Bronchial epithelial cell (primary cell): ENCODE measurements at regions not wholly inside any gene's neighbourhood (a gene's known extent, or its start where the extent isn't known, plus 50 kb on each side); places are given as distances from the start of the nearest gene placed in this dataset.
A peak's percentile ranks its signal among the peaks of the same experiment; 100 is the strongest.

Experiments used
- DNase-seq: peaks from one replicate; pipeline ENCODE4 v3.0.0-alpha.2; 2010; ENCODE audit warnings: low read depth
- FAIRE-seq: peaks from 2 replicates; lab custom pipeline; 2011; peaks lifted over from hg19 to GRCh38; lab: Jason Lieb, UNC
- H3K27me3 ChIP-seq: 2 replicates; pipeline ENCODE4 v1.5.1; 2011; ENCODE audit warnings: low read length; ENCODE audit not compliant: control insufficient read depth, insufficient read depth
- H3K36me3 ChIP-seq: 2 replicates; pipeline ENCODE4 v1.5.1; 2011; ENCODE audit warnings: low read length; ENCODE audit not compliant: control insufficient read depth, insufficient read depth
- H3K4me3 ChIP-seq: 2 replicates; pipeline ENCODE4 v1.5.1; 2011; ENCODE audit warnings: mild to moderate bottlenecking, low read depth, low read length, control low read depth
- CTCF ChIP-seq: IDR thresholded peaks from 2 replicates; pipeline ENCODE4 v1.5.1; 2011; ENCODE audit warnings: mild to moderate bottlenecking, moderate library complexity, low read length, control low read depth, inconsistent platforms; ENCODE audit not compliant: insufficient read depth, severe bottlenecking

GRCh38 chr2:228629251-228629650 lies 447.8 kb upstream of the SPHKAP start:
- no peaks in the 10 kb centered on the region for H3K27me3 ChIP-seq
- H3K36me3 ChIP-seq, result no peaks in the 10 kb centered on the region
- FAIRE-seq (no peak), DNase-seq (no peak)
- H3K4me3 ChIP-seq, result no peak overlapping the region
- TF ChIP-seq CTCF, result no peak

DNA sequence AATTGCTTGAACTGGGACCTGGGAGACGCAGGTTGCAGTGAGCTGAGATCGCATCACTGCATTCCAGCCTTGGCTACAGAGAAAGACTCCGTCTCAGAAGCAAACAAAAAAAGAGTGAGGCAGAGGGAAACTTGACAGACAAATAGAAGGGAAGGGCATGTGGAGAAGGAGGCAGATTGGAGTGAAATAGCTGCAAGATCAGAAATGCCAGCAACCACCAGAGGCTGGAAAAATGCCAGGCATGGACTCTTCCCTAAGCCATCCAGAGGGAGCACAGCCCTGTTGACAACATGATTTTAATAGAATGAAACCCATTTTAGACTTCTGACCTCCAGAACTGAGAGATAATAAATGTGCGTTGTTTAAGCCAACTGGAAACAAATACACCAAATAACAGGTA lies 447.2 kb upstream of the SPHKAP start:
- DNase-seq, result no peak
- Histone ChIP-seq H3K4me3 (no peak overlapping the region), H3K36me3 (no peaks in the 10 kb centered on the region), H3K27me3 (no peaks in the 10 kb centered on the region)
- FAIRE-seq, result no peak
- no peak for TF ChIP-seq CTCF

GRCh38 chr2:228627510-228627909 lies 446.0 kb upstream of the SPHKAP start:
- TF ChIP-seq CTCF, result no peak
- DNase-seq (no peak), FAIRE-seq (no peak)
- no peak overlapping the region for H3K4me3 ChIP-seq
- no peaks in the 10 kb centered on the region for H3K36me3 ChIP-seq
- no peaks in the 10 kb centered on the region for H3K27me3 ChIP-seq

- DNase-seq (no peak), FAIRE-seq (no peak)
- Histone ChIP-seq H3K36me3 (no peaks in the 10 kb centered on the region), H3K4me3 (no peak overlapping the region), H3K27me3 (no peaks in the 10 kb centered on the region)
- TF ChIP-seq CTCF, result no peak
Measured at GRCh38 chr2:228625481-228625880, 444.0 kb upstream of the SPHKAP start.

DNA sequence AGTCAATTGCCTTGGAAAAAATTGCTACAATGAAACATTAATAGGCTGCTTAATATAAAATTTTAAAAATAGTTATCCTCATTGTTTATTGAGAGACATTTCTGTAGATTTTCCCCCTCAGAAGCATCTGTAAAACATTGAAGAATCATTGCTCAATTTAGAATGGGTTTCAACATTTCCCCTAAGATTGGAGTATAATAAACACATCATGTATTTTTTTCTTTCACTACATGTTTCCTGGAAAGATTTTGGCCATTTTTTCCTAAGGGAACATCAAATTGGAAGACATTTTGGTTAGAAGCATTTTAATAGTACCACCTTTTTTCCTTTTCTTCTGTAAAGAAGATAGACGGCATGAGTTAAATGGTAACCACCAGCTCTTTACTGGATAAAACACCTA lies 443.2 kb upstream of the SPHKAP start:
- no peak for TF ChIP-seq CTCF

GRCh38 chr2:228615496-228615895 lies 434.0 kb upstream of the SPHKAP start:
- TF ChIP-seq CTCF, result no peak
- FAIRE-seq (no peak), DNase-seq (peak; percentile 25)
- Histone ChIP-seq H3K36me3 (no peaks in the 10 kb centered on the region), H3K4me3 (no peak overlapping the region), H3K27me3 (no peaks in the 10 kb centered on the region)

More for the DNA sequence above, 443.2 kb upstream of the SPHKAP start:
- Histone ChIP-seq H3K4me3 (no peak overlapping the region), H3K36me3 (no peaks in the 10 kb centered on the region), H3K27me3 (no peaks in the 10 kb centered on the region)
- DNase-seq (no peak), FAIRE-seq (no peak)
